OCI-LY7 (cell line): ENCODE measurements at regions not wholly inside any gene's neighbourhood (a gene's known extent, or its start where the extent isn't known, plus 50 kb on each side); places are given as distances from the start of the nearest gene placed in this dataset.

Experiments used
- BruUV-seq: library from RNA; stranded (reverse); fragments of 400-500 nt; replicated peaks from 2 replicates; lab custom pipeline; 2021; lab: Mats Ljungman, UMichigan
- CTCF ChIA-PET: fragments of 300-600 bp; sonication (Branson Sonifier 250); formaldehyde crosslinking; loops from one replicate; lab custom pipeline; 2022; ENCODE audit warnings: antibody characterized with exemption; ENCODE audit not compliant: unreplicated experiment; lab: Charles Lee
- POLR2A ChIA-PET: fragments of 300-600 bp; sonication (Branson Sonifier 250); formaldehyde crosslinking; loops from one replicate; lab custom pipeline; 2022; ENCODE audit warnings: antibody characterized with exemption; lab: Charles Lee
- DNase-seq: peaks from one replicate; pipeline ENCODE4 v3.0.0-alpha.2; 2015; ENCODE audit warnings: low spot score
- H2AFZ ChIP-seq: fragments of 200-600 bp; sonication (generic), shearing (Covaris generic); 2 replicates; pipeline ENCODE4 v1.6.1; 2014; ENCODE audit warnings: mild to moderate bottlenecking, antibody characterized with exemption, low read length, moderate library complexity
- H3K27ac ChIP-seq: fragments of 200-600 bp; sonication (generic); 2 replicates; pipeline ENCODE4 v1.5.1; 2014; ENCODE audit warnings: mixed run types, low read depth, mild to moderate bottlenecking, moderate library complexity, low read length, inconsistent platforms; ENCODE audit not compliant: poor library complexity, severe bottlenecking
- H3K36me3 ChIP-seq: fragments of 200-600 bp; sonication (generic); 2 replicates; pipeline ENCODE4 v1.6.1; 2014; ENCODE audit warnings: mild to moderate bottlenecking, antibody characterized with exemption, low read length, moderate library complexity, mixed read lengths; ENCODE audit not compliant: insufficient read depth
- H3K4me1 ChIP-seq: fragments of 200-600 bp; sonication (generic); 2 replicates; pipeline ENCODE4 v1.5.1; 2014; ENCODE audit warnings: mild to moderate bottlenecking, low read length; ENCODE audit not compliant: insufficient read depth, poor library complexity, severe bottlenecking
- H3K4me2 ChIP-seq: fragments of 200-600 bp; sonication (generic); 2 replicates; pipeline ENCODE4 v1.6.1; 2014; ENCODE audit warnings: mild to moderate bottlenecking, low read length
- H3K4me3 ChIP-seq: fragments of 200-600 bp; sonication (generic); 2 replicates; pipeline ENCODE4 v1.5.1; 2014; ENCODE audit warnings: mild to moderate bottlenecking, low read depth, low read length; ENCODE audit not compliant: poor library complexity, severe bottlenecking
- H3K79me2 ChIP-seq: fragments of 200-600 bp; sonication (generic); 2 replicates; pipeline ENCODE4 v1.6.1; 2016; ENCODE audit warnings: low read depth, mild to moderate bottlenecking, low read length, moderate library complexity, mixed read lengths; ENCODE audit not compliant: insufficient read depth
- H3K9me2 ChIP-seq: fragments of 200-600 bp; sonication (generic); 2 replicates; pipeline ENCODE4 v1.6.1; 2016; ENCODE audit warnings: mild to moderate bottlenecking, low read length, mixed read lengths; ENCODE audit not compliant: insufficient read depth
- H3K9me3 ChIP-seq: fragments of 200-600 bp; sonication (generic); 2 replicates; pipeline ENCODE4 v1.6.1; 2014; ENCODE audit warnings: mild to moderate bottlenecking, mixed run types, low read length, mixed read lengths
- H4K20me1 ChIP-seq: fragments of 200-600 bp; sonication (generic); 2 replicates; pipeline ENCODE4 v1.6.1; 2014; ENCODE audit warnings: mild to moderate bottlenecking, antibody characterized with exemption, low read length, moderate library complexity, mixed read lengths; ENCODE audit not compliant: insufficient read depth
- CTCF ChIP-seq: fragments of 200-600 bp; sonication (generic); conservative IDR thresholded peaks from 2 replicates; pipeline ENCODE4 v1.5.1; 2014; ENCODE audit warnings: mild to moderate bottlenecking, antibody characterized with exemption, low read length, moderate library complexity, mixed read lengths
- EZH2phosphoT487 ChIP-seq: fragments of 200-600 bp; sonication (generic); IDR thresholded peaks from 2 replicates; pipeline ENCODE4 v1.6.1; 2018; ENCODE audit warnings: low read depth, borderline replicate concordance, mild to moderate bottlenecking, mixed run types, antibody characterized with exemption, low read length, moderate library complexity, mixed read lengths
- intact Hi-C: fragments of 100-400 bp; cut with micrococcal nuclease; formaldehyde crosslinking; loops from one replicate; pipeline ENCODE4 v1.10.0; 2022; ENCODE audit not compliant: unreplicated experiment

- Histone ChIP-seq H3K4me3 (no peak overlapping the region), H2AFZ (no peak overlapping the region), H3K9me3 (no peaks in the 10 kb centered on the region), H3K9me2 (no peaks in the 10 kb centered on the region), H3K79me2 (no peaks in the 10 kb centered on the region), H4K20me1 (no peaks in the 10 kb centered on the region), H3K36me3 (no peaks in the 10 kb centered on the region), H3K4me1 (no peaks in the 10 kb centered on the region), H3K27ac (no peak overlapping the region), H3K4me2 (no peak overlapping the region)
- intact Hi-C loops = no loop called here
- no TSS peak for BruUV-seq
- no peak for DNase-seq
- TF ChIP-seq CTCF = no peak
- no peak for TF ChIP-seq EZH2phosphoT487
- POLR2A ChIA-PET = no interaction called here
- CTCF ChIA-PET = no interaction called here
Observed at GRCh38 chr20:6360766-6361165, 237.9 kb upstream of the FERMT1 start.

GRCh38 chr20:6355754-6356451 is 233.1 kb upstream of the FERMT1 start:
- intact Hi-C loops = no loop called here
- no peaks in the 10 kb centered on the region for H3K79me2 ChIP-seq
- H3K4me1 ChIP-seq = no peaks in the 10 kb centered on the region
- POLR2A ChIA-PET = no interaction called here
- H3K9me2 ChIP-seq = no peaks in the 10 kb centered on the region
- H3K4me3 ChIP-seq = no peak overlapping the region
- no peaks in the 10 kb centered on the region for H3K36me3 ChIP-seq
- no peak overlapping the region for H3K27ac ChIP-seq
- CTCF ChIA-PET = no interaction called here
- BruUV-seq = no TSS peak
- TF ChIP-seq CTCF = no peak
- no peak for TF ChIP-seq EZH2phosphoT487
- H4K20me1 ChIP-seq = no peaks in the 10 kb centered on the region
- DNase-seq = no peak
- H2AFZ ChIP-seq = no peak overlapping the region
- no peaks in the 10 kb centered on the region for H3K9me3 ChIP-seq
- H3K4me2 ChIP-seq = no peak overlapping the region

GRCh38 chr20:6348908-6349307 is 226.1 kb upstream of the FERMT1 start:
- no peak overlapping the region for H3K4me2 ChIP-seq
- no peaks in the 10 kb centered on the region for H3K9me3 ChIP-seq
- DNase-seq = no peak
- H4K20me1 ChIP-seq = no peaks in the 10 kb centered on the region
- H3K27ac ChIP-seq = no peak overlapping the region
- intact Hi-C loops = no loop called here
- H3K4me1 ChIP-seq = no peaks in the 10 kb centered on the region
- H3K9me2 ChIP-seq = no peaks in the 10 kb centered on the region
- no peak overlapping the region for H2AFZ ChIP-seq
- CTCF ChIA-PET = no interaction called here
- H3K36me3 ChIP-seq = no peaks in the 10 kb centered on the region
- TF ChIP-seq CTCF (no peak), EZH2phosphoT487 (no peak)
- no peaks in the 10 kb centered on the region for H3K79me2 ChIP-seq
- POLR2A ChIA-PET = no interaction called here
- no TSS peak for BruUV-seq
- no peak overlapping the region for H3K4me3 ChIP-seq
